Stomach (tissue), 8 donors: ENCODE measurements at regions not wholly inside any gene's neighbourhood (a gene's known extent, or its start where the extent isn't known, plus 50 kb on each side); places are given as distances from the start of the nearest gene placed in this dataset.
"Not testable (repeated sequence)": the region's sequence is repeated elsewhere in the genome, so short reads cannot be mapped to it uniquely, and the experiment has no call there.

Experiments used
- DNase-seq, 2 donors: peaks; one replicate each; pipeline versions ENCODE4 v3.0.0 to v3.0.0-alpha.2; 2013 to 2019
- H3K27ac ChIP-seq, 5 donors: fragments of 200-600 bp in 4 of 5; sonication (generic) in 4 of 5; one replicate each; pipeline ENCODE4 v1.5.1; 2013 to 2019; ENCODE audit warnings: mild to moderate bottlenecking in 1 of 5, moderate library complexity in 1 of 5
- H3K27me3 ChIP-seq, 3 donors: fragments of 200-600 bp; sonication (generic); one replicate each; pipeline ENCODE4 v1.5.1; 2017 to 2019; ENCODE audit warnings: mixed run types in 1 of 3
- H3K36me3 ChIP-seq, 4 donors: fragments of 200-600 bp; sonication (generic); 1 replicate in 3 of 4; 2 replicates in 1 of 4; pipeline ENCODE4 v1.5.1; 2016 to 2019
- H3K4me1 ChIP-seq, 4 donors: fragments of 200-600 bp; sonication (generic); one replicate each; pipeline ENCODE4 v1.5.1; 2016 to 2019
- H3K4me3 ChIP-seq, 4 donors: fragments of 200-600 bp; sonication (generic) in 3 of 4; one replicate each; pipeline ENCODE4 v1.5.1; 2016 to 2019; ENCODE audit warnings: mild to moderate bottlenecking in 1 of 4
- H3K9me3 ChIP-seq, 4 donors: fragments of 200-600 bp; sonication (generic); one replicate each; pipeline ENCODE4 v1.5.1; 2016 to 2019
- EP300 ChIP-seq: sonication (generic); formaldehyde crosslinking; IDR thresholded peaks from one replicate; pipeline ENCODE4 v1.6.1; 2017; ENCODE audit warnings: antibody characterized with exemption
- POLR2A ChIP-seq, 4 donors: fragments of 450-650 bp; IDR thresholded peaks; one replicate each; pipeline ENCODE4 v1.6.1; 2016; ENCODE audit warnings: antibody characterized with exemption in 4 of 4, control low read depth in 2 of 4, mild to moderate bottlenecking in 1 of 4, moderate library complexity in 1 of 4
- POLR2AphosphoS5 ChIP-seq, 3 donors: sonication (generic); formaldehyde crosslinking; IDR thresholded peaks; one replicate each; pipeline ENCODE4 v1.6.1; 2016; ENCODE audit warnings: antibody characterized with exemption in 3 of 3
- WGBS, 5 donors: extraction: QIAGEN DNeasy Blood & Tissue Kit in 3 of 5; methylation state at CpG; one replicate each; pipeline versions ENCODE4 v1.1.5 to v1.1.7; 2013 to 2018; 5-methylcytosine and 5-hydroxymethylcytosine counted together
- intact Hi-C: fragments of 100-400 bp; cut with DNase I; formaldehyde crosslinking; loops from one replicate; pipeline ENCODE4 v1.15.1; 2023; ENCODE audit warnings: low total_unique reads
- TF ChIP-seq, protein P1 (sequence below), 7 experiments: fragments of 450-650 bp in 4 of 7; fragments of 200-600 bp in 3 of 7; sonication (generic) in 3 of 7; IDR thresholded peaks; one replicate each; pipeline ENCODE4 v1.5.1; 2016 to 2019; ENCODE audit warnings: antibody characterized with exemption in 7 of 7, control low read depth in 2 of 7, mild to moderate bottlenecking in 1 of 7
- donor health status: healthy with polysubstance abuse.
- donor health status: Bipolar disorder and iron deficiency.
- donor health status: healthy.

- TF ChIP-seq POLR2A (IDR thresholded peaks at IDR 0.05) (no peak), EP300 (no peak)
- Histone ChIP-seq H3K4me1 (peaks cover 0 to 17% (median 5%) of the 10 kb centered on the region in 4 donors), H3K27me3 (no peaks in the 10 kb centered on the region), H3K4me3 (no peak overlapping the region), H3K9me3 (no peaks in the 10 kb centered on the region), H3K27ac (no peak overlapping the region), H3K36me3 (no peaks in the 10 kb centered on the region)
- intact Hi-C loops = no loop called here
- WGBS, 5 donors = 60 to 66% (median 60%) methylated on average over 2 of the region's 2 CpGs
- no peak for DNase-seq
Measured at GRCh38 chr2:62642429-62643099, 62.9 kb upstream of the EHBP1 start.

- Histone ChIP-seq H3K27ac (no peak overlapping the region), H3K9me3 (no peaks in the 10 kb centered on the region), H3K27me3 (no peaks in the 10 kb centered on the region), H3K4me3 (no peak overlapping the region), H3K4me1 (peaks cover 0 to 17% (median 5%) of the 10 kb centered on the region in 4 donors), H3K36me3 (no peaks in the 10 kb centered on the region)
- WGBS, 5 donors = 57 to 71% (median 69%) methylated on average over 4 of the region's 4 CpGs
- no peak for DNase-seq
- intact Hi-C loops = no loop called here
- no peak for TF ChIP-seq POLR2AphosphoS5 (IDR thresholded peaks at IDR 0.05)
- TF ChIP-seq, protein P1, sequence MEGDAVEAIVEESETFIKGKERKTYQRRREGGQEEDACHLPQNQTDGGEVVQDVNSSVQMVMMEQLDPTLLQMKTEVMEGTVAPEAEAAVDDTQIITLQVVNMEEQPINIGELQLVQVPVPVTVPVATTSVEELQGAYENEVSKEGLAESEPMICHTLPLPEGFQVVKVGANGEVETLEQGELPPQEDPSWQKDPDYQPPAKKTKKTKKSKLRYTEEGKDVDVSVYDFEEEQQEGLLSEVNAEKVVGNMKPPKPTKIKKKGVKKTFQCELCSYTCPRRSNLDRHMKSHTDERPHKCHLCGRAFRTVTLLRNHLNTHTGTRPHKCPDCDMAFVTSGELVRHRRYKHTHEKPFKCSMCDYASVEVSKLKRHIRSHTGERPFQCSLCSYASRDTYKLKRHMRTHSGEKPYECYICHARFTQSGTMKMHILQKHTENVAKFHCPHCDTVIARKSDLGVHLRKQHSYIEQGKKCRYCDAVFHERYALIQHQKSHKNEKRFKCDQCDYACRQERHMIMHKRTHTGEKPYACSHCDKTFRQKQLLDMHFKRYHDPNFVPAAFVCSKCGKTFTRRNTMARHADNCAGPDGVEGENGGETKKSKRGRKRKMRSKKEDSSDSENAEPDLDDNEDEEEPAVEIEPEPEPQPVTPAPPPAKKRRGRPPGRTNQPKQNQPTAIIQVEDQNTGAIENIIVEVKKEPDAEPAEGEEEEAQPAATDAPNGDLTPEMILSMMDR (IDR thresholded peaks at IDR 0.05) = no peak
- TF ChIP-seq POLR2A (IDR thresholded peaks at IDR 0.05) = no peak
- TF ChIP-seq EP300 = no peak
Measured at GRCh38 chr2:62641936-62642335, 63.6 kb upstream of the EHBP1 start.

DNA sequence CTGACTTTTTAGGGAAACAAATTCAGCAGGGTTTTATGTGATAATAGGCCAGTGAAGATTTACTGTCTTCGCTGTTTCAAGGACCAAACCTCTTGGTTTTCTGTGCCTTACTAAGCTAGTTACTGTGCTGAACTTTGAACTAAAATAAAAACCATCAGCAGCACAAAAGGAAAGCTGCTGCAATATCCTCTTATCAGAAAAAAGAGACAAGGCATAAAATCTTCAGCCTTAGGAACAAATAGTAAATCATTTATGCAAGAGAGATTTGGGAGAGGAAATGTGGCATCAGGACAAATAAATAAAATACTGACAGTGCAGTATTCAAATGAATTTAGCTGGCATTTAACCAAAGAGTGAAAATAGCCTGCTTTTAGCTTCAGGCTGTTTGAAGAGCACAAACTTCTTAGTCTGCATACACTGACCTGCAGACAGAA, 64.1 kb upstream of the EHBP1 start:
- Histone ChIP-seq H3K36me3 (no peaks in the 10 kb centered on the region), H3K27me3 (no peaks in the 10 kb centered on the region), H3K4me1 (peaks cover 0 to 17% (median 5%) of the 10 kb centered on the region in 4 donors), H3K9me3 (no peaks in the 10 kb centered on the region), H3K27ac (no peak overlapping the region), H3K4me3 (no peak overlapping the region)
- DNase-seq = no peak
- WGBS, 5 donors = 61 to 72% (median 64%) methylated on average over 1 of the region's 1 CpG
- intact Hi-C loops = no loop called here
- no peak for TF ChIP-seq EP300
- TF ChIP-seq, protein P1 (IDR thresholded peaks at IDR 0.05) = no peak
- no peak for TF ChIP-seq POLR2A (IDR thresholded peaks at IDR 0.05)

DNA sequence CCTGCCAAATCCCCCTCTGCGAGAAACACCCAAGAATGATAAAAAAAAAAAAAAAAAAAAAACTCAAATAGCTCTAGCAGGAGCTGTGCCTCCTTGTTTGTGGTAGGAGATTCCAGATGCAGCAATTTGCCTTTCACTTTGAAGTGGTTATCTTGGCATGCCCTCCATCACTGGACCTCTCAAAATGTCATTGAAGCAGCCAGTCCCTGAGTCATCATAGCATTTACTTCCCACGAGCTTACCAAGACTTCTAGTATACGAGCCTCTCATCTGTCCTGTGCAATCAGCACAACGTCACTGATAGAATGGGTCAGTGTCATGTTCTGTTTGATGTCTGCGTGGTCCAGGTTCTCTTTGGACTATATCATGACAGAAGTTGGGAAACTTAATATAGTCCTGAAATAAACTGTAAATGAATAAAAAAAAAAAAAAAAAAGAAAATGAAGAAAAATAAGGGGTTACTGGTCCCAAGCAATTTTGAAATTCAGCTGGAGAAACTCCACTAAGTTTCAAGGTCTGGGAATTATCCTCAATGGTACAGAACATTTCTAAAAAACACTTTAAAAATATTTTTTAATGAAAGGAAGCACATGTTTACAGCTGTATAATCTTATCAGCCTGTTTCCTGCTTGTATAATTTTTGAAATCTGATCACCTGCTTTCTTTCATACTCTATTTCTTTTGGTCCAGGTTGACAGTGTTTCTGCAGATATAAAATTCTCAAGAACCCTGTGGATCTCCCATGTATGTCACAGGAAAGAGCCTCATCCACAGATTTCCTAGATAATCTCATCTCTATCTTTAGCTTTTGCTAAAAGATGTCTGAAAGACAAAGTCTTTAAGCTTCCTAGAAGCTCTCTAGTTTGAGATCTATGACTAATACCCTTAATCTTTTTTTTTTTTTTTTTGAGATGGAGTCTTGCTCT, 74.1 kb upstream of the EHBP1 start:
- intact Hi-C loops = no loop called here
- H3K36me3 ChIP-seq = no peaks in the 10 kb centered on the region
- 81 to 90% (median 85%) methylated on average over 4 to 5 of the region's 5 CpGs for WGBS, 5 donors
- no peak for DNase-seq
- no peaks in the 10 kb centered on the region for H3K4me1 ChIP-seq
- no peak overlapping the region for H3K4me3 ChIP-seq
- H3K9me3 ChIP-seq = peaks cover 0 to 6% (median 1%) of the 10 kb centered on the region in 4 donors
- H3K27me3 ChIP-seq = no peaks in the 10 kb centered on the region
- TF ChIP-seq EP300 (no peak), POLR2AphosphoS5 (IDR thresholded peaks at IDR 0.05) (no peak), POLR2A (IDR thresholded peaks at IDR 0.05) (no peak)
- TF ChIP-seq, protein P1 (IDR thresholded peaks at IDR 0.05) = no peak
- H3K27ac ChIP-seq = no peak overlapping the region

DNA sequence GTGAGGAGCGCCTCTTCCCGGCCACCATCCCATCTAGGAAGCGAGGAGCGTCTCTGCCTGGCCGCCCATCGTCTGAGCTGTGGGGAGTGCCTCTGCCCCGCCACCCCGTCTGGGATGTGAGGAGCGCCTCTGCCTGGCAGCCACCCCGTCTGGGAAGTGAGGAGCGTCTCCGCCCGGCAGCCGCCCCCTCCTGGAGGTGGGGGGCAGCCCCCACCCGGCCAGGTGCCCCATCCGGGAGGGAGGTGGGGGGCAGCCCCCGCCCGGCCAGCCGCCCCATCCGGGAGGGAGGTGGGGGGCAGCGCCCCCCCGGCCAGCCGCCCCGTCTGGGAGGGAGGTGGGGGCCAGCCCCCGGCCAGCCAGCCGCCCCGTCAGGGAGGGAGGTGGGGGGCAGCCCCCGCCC, 75.3 kb upstream of the EHBP1 start:
- H3K27me3 ChIP-seq, intact Hi-C loops, H3K36me3 ChIP-seq, H3K27ac ChIP-seq, H3K4me3 ChIP-seq, DNase-seq, H3K9me3 ChIP-seq, H3K4me1 ChIP-seq: not testable (repeated sequence)
- 86 to 95% (median 91%) methylated on average over 7 to 28 of the region's 28 CpGs for WGBS, 5 donors

- H3K27me3 ChIP-seq, H3K9me3 ChIP-seq, H3K4me1 ChIP-seq, intact Hi-C loops, H3K36me3 ChIP-seq, H3K4me3 ChIP-seq, H3K27ac ChIP-seq, DNase-seq: not testable (repeated sequence)
- 60 to 92% (median 61%) methylated on average over 2 to 5 of the region's 5 CpGs; no CpG with 5 or more reads in 2 of the 5 donors for WGBS, 5 donors
Measured at GRCh38 chr2:62629310-62629709, 76.2 kb upstream of the EHBP1 start.
